T1000 (cell line): ENCODE measurements at regions not wholly inside any gene's neighbourhood (a gene's known extent, or its start where the extent isn't known, plus 50 kb on each side); places are given as distances from the start of the nearest gene placed in this dataset.
A peak's percentile ranks its signal among the peaks of the same experiment; 100 is the strongest.

ENCODE experiments used
- DNase-seq: peaks from one replicate; lab custom pipeline; 2025; ENCODE audit warnings: mixed read lengths; lab: John Stamatoyannopoulos, UW

DNA sequence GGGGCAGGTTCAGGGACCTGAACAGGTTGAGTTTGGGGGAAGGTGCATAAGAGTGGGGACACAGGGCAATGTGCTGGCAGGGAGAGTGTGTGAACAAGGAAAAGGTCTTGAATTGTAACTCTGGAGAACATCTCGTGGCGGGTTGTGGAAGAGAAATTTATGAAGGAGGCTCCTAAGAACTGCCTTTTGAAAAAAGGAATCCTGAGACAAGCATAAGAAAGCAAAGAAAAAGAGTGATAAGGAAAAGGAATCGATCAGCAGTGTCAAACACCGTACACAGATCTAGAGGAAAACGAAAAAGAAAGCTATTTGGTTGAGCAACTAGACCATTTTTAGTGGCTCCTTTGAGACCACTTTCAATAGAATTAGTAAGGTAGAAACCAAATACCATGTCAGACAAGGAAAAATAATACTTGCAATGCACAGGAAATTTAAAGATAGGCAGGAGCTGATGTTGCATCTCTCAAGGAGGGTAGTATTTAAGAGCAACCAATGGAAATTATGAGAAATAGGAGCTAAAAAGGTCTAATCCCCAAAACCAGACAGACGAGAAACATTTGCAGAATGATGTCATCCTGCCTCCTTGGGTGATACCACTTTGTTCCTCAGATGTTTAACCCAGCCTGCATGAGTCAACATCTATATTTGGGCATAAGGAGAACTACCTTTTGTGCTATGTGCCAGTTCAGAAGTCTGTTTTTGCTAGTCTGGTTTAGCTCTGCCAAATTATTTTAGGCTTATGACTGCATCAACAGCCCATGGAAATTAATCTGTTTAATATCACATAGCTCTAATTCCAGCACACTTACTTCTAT, 64.5 kb upstream of the STK38L start:
- DNase-seq: peak; percentile 41

DNA sequence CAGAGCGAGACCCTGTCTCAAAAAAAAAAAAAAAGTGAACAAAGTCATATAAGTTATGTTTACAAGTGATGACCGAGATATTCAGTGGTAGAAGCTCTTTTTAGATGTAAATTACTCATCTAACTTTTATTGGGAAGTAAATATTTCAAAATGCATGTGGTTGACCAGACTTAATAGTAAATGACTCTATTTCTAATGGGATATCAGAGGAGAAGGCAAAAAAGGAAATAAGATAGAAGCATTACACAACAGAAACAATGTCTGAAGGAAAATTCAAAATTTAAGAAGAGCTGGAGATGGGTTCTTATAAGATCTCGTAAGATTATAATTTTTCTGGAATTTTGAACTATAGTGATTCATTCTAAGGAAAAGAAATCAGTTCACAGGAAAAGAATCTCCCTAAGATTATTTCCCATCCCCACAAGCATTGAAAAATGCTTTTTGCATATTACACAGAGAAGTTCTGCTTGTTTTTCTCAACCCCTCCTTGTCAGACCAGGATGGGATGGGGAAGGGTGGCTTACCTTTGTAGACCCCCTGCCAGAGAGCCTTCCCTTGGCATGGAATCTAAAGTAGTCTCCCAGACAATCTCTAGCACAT, 63.1 kb upstream of the STK38L start:
- DNase-seq: no peak

DNA sequence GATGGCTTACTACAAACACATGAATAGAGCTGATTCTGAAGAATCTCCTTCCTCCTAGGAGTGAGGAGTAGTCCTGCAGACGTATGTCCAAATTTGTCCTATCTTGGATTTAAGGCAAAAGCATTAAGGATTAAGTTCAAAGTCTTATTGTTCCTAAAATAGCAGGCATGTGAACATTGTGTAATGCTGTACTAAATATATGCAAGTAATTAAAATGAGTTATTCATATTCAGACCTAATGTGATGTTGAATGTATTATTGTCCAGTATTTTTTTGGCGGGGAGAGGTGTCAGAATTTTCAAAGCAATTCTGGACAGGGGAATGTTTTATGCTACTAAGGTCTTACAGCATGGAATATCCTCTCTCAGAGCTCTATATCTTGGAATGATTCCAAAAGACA, 60.7 kb upstream of the STK38L start:
- no peak for DNase-seq

DNA sequence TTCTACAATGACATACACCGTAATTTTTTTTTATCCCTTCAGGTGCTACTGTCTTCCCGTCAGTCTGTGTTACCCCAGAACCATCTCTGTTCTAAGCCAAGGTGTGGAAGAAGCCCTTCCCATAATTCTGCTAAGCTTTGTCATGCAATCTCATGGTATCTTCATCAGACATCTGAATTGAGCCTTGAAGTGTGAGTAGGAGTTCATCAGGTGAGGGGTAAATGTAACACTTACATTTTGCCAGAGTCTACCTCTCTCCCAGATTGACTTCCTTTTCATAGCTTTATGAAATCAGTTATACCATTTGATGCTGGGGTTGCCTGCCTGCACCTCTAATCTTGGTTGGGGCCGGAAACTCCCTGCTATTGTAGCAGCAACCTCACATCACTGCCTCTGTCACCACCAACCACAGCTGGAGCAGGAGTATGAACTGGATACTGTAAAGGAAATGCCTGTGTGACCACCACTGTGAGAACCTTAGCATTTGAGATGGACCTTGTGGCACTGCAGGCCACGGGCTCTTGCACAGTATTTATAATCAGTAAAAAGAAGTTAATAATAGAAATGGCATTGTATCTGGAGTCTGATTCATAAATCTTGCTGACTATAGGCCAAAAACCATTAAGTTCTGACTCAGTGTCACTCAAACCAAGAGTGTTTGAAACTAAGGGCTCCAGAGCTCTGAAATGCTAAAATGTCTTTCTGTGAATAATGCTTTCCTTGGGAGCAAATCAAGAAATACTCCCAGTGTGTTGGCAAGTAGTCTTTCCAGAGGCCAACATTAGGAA, 58.7 kb upstream of the STK38L start:
- DNase-seq: no peak

DNA sequence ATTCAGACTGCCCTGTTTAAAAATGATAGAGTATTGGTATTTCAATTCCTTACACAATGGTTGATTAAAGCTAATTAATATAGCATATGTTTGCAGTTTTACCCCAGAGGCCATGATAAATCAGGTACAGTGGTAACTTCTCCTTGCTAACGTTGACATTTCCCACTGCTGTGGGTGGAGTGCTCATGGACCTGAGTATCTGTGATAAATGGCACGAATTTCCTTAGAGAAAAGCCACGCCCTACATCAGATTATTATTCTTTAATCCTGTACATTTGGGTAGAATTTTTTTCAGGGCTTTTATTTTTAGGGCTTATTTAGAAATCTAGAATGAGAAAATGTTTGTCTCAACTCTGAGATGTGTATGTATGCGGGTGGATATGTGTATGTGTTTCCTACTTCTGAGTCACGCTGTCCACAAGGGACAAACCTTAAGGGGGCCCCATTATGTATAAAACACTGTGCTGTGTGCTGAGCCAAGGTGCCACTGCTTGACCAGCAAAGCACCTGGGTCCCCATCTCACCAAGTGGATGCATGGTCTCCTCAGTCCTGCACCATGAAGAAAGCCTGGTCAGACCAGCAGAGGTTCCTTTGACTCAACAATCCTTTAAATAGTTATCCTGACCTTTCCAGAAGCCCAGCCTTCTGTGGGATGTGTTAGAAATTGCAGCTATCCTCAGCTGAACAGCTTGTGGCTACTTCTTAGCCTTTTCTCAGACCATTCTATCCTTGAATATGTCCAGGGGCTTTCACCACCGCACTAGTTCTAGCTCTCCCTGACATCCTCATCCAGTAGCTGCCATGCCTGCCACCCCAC, 57.9 kb upstream of the STK38L start:
- no peak for DNase-seq

DNA sequence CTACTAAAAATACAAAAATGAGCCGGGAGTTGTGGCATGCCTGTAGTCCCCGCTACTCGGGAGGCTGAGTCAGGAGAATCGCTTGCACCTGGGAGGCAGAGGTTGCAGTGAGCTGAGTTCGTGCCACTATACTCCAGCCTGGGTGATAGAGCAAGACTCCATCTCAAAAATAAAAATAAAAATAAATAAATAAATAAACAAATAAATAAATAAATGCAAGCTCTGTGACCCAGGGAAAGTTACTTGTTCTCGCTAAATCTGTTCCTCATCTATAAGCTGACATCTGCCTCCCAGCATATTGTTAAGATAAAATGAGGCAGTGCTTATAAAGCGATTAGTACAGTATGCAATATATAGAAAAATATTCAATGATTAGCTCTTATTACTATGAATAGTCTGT, 56.4 kb upstream of the STK38L start:
- DNase-seq: no peak

DNA sequence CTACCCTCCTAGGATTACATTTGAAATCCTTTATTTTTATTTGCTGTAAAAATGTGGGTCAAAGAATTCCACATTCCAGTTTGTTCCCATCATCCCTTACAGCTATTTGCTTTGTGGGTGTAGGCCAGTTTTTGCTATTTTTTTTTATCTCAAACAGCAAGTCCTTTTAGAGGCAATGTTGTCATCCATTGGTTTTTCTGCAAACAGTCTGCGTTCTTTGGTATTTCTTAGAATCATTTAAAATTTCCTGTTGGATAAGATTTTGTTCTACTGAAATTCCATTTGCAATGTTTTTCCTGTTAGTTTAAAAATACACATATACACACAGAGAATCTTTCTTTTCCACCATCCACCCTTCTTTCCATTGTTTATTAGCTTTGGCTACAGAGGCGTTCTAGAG, 53.3 kb upstream of the STK38L start:
- no peak for DNase-seq

DNA sequence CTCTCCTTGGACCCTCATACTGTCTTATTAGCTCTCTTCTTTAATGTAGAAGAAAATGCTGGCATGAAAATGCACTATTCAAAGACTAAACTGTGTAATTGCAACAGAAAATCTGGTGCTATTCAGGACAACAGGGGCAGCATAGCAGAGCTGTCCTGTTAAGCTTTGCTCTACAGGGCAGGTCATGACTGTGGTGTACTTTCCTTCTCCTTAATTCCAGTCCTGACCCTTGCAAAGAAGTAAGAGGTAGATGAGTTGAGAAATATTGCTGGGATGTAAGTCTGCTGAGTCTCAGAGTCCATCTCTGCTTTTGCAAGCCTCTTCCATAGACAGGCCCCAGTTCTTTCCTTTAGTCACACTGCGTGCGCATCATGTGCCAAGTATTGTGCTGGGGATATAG, 52.6 kb upstream of the STK38L start:
- DNase-seq: no peak

DNA sequence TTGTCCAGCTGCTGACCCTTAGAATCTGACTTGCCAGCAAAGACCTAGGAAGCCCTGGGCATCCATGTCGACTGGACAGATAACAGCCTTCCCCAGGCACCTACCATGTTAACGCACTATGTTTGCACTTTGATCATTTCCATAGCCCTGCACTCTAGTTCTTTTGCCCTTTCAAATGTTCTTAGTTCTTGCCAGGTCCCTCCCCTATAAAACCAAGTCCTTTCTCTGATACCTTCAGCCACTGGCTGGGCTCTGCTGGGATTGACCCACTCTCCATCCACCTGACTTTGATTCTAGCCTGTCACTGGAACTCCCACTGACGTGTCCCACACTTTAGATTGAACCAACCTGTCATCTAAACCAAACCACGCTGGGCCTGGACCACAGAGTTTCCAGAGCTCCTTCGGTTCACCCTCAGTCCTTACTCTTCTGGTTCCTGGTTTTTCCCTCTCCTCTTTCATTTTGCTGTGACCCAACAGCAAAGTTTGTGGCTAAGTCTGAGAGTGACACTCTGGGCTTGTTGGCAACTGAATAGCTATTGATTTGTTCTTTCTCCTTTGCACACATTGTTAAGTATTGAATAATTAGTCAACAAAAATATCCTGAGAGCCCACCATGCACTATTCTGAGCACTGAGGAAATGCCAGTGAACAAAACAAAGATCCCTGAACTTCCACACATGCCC, 51.8 kb upstream of the STK38L start:
- no peak for DNase-seq

DNA sequence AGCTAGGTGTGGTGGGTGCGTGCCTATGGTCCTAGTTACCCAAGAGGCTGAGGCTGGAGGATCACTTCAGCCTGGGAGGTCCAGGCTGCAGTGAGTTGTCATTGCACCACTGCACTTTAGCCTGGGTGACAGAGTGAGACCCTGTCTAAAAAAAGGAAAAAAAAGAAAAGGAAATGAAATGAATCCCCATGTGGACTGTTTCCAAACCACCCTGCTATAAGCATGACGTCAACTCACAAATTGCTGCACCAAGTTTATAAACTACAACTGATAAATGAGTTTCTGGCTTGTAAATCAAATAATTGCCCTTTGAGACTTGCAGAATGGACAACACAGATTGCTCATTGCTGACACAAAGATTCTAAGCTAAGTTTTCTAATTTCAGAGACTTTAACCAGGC, 51.0 kb upstream of the STK38L start:
- no peak for DNase-seq

DNA sequence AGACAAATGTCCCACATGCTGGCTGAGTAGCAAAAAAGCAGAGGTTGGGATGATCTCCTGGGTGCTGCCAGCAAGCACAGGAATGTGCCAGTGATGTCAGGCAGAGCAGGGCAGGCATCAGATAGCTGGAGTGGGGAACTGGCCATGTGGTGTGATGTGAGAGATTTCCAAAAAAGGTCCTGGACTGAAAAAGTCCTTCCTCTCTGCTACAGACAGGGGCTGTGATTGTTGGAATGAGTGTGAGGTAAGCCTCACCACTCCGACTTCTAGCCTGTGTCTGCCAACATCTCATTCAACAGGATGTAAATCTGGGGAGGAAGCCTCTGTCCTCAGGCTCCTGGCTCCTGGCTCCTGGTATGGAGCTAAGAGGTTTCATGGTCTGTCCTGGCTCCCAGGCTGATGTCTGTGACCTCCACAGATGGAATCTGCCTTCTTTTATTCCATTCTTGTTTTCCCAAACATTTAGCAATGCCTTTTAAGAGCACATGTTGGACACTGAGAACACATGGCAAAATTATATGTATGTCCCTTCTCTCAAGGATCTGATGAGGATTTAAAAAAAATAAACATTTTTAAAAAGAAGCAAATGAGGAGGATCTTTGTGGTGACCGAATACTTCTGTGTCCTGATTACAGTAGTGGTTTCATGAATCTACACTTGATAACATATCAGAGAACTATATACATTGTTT, 50.1 kb upstream of the STK38L start:
- DNase-seq: no peak
